ENCODE measurements at regions not wholly inside any gene's neighbourhood (a gene's known extent, or its start where the extent isn't known, plus 50 kb on each side); places are given as distances from the start of the nearest gene placed in this dataset.

DNA sequence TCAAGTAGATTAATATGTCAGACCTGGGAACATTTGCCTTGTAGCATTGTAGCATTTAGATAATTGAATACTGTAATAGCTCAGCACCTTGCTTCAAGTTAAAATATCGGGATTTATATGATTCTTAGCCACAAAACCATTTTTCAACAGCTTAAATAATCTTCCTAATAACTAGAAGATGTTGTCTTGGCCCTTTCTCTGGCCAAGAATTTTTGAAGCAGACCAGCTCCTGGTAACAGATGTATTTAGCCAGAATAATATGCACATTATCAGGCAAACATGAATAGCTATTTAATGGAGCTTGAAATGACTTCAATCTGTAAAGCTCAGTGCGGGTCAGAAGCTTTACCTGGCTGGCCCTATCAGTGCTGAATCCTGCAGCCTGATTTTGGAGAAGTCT is 913.1 kb downstream of the AACS start:
- no peak overlapping the region for H3K4me3 Mint-ChIP-seq (ENCODE audit: low read depth)
- H3K36me3 Mint-ChIP-seq (ENCODE audit: insufficient read depth), result no peaks in the 10 kb centered on the region
- TF ChIP-seq CTCF (IDR thresholded peaks at IDR 0.05; ENCODE audit: unreplicated experiment), result no peak
- H3K27me3 Mint-ChIP-seq, result peaks cover 3% of the 10 kb centered on the region
- H3K9me3 Mint-ChIP-seq (ENCODE audit: low read depth), result no peaks in the 10 kb centered on the region
- no peak for DNase-seq (ENCODE audit: low spot score, unreplicated experiment)
- peaks cover 21% of the 10 kb centered on the region for H3K4me1 Mint-ChIP-seq (ENCODE audit: low read depth)
- no peak overlapping the region for H3K27ac Mint-ChIP-seq

DNA sequence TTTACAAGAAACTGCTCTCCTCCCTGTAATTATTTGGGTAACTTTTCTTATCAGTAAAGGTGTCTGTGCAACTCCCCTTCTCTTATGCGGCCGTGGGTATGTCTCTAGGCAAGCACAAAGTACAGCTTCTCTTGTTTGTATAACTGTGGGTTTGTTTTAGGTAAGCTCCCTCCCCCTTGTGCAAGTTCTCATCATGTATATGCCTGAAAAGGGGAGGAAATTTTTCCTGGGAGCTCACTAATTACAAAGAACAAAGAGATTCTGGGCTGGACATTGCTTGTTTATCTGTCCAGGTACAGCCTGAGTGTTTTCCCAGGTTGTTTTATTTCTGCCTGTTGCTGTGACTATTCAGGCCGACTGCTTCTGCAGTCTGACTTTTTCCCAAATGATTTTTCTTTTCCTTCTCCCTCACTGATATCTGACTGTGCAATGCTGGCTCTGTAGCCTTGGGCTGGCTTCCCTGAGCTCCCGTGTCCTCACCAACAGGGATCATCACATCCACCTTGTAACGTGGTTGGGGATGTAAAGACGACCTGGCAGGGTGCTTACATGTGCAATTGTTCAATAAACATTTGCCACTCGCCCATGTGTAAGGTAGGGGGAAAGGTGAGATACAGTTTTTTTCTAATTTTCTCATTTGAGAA is 916.5 kb downstream of the AACS start:
- Mint-ChIP-seq H3K9me3 (ENCODE audit: low read depth) (no peaks in the 10 kb centered on the region), H3K4me1 (ENCODE audit: low read depth) (peaks cover 23% of the 10 kb centered on the region), H3K4me3 (ENCODE audit: low read depth) (peak overlapping the region; percentile 88), H3K27me3 (peaks cover 13% of the 10 kb centered on the region), H3K27ac (peak overlapping the region; percentile 89), H3K36me3 (ENCODE audit: insufficient read depth) (no peaks in the 10 kb centered on the region)
- no peak for TF ChIP-seq CTCF (IDR thresholded peaks at IDR 0.05; ENCODE audit: unreplicated experiment)
- no peak for DNase-seq (ENCODE audit: low spot score, unreplicated experiment)

- peak; percentile 81 for DNase-seq (ENCODE audit: low spot score, unreplicated experiment)
- Mint-ChIP-seq H3K4me3 (ENCODE audit: low read depth) (peak overlapping the region; percentile 88), H3K36me3 (ENCODE audit: insufficient read depth) (no peaks in the 10 kb centered on the region), H3K27ac (peak overlapping the region; percentile 98), H3K9me3 (ENCODE audit: low read depth) (no peaks in the 10 kb centered on the region), H3K27me3 (peaks cover 13% of the 10 kb centered on the region), H3K4me1 (ENCODE audit: low read depth) (peaks cover 22% of the 10 kb centered on the region)
- TF ChIP-seq CTCF (IDR thresholded peaks at IDR 0.05; ENCODE audit: unreplicated experiment), result no peak
Measured at GRCh38 chr12:125983094-125983783, 918.0 kb downstream of the AACS start.

GRCh38 chr12:125983784-125984500 is 918.7 kb downstream of the AACS start:
- H3K27me3 Mint-ChIP-seq, result peaks cover 13% of the 10 kb centered on the region
- no peak for TF ChIP-seq CTCF (IDR thresholded peaks at IDR 0.05; ENCODE audit: unreplicated experiment)
- H3K36me3 Mint-ChIP-seq (ENCODE audit: insufficient read depth), result no peaks in the 10 kb centered on the region
- H3K4me1 Mint-ChIP-seq (ENCODE audit: low read depth), result peaks cover 22% of the 10 kb centered on the region
- no peaks in the 10 kb centered on the region for H3K9me3 Mint-ChIP-seq (ENCODE audit: low read depth)
- peak overlapping the region; percentile 88 for H3K4me3 Mint-ChIP-seq (ENCODE audit: low read depth)
- peak overlapping the region; percentile 98 for H3K27ac Mint-ChIP-seq
- DNase-seq (ENCODE audit: low spot score, unreplicated experiment), result peak; percentile 30

GRCh38 chr12:125988545-125988944 is 923.3 kb downstream of the AACS start:
- Mint-ChIP-seq H3K27me3 (peaks cover 13% of the 10 kb centered on the region), H3K27ac (no peak overlapping the region), H3K4me3 (ENCODE audit: low read depth) (no peak overlapping the region), H3K9me3 (ENCODE audit: low read depth) (peaks cover 3% of the 10 kb centered on the region), H3K4me1 (ENCODE audit: low read depth) (peaks cover 2% of the 10 kb centered on the region), H3K36me3 (ENCODE audit: insufficient read depth) (no peaks in the 10 kb centered on the region)
- TF ChIP-seq CTCF (IDR thresholded peaks at IDR 0.05; ENCODE audit: unreplicated experiment), result no peak
- DNase-seq (ENCODE audit: low spot score, unreplicated experiment), result no peak

Data from progenitor cell of endocrine pancreas (in vitro differentiated cells).